Loucy (cell line): ENCODE measurements at regions not wholly inside any gene's neighbourhood (a gene's known extent, or its start where the extent isn't known, plus 50 kb on each side); places are given as distances from the start of the nearest gene placed in this dataset.

Source experiments
- EZH2phosphoT487 ChIP-seq: fragments of 200-600 bp; IDR thresholded peaks from 2 replicates; pipeline ENCODE4 v1.6.1; 2018; ENCODE audit warnings: antibody characterized with exemption, mild to moderate bottlenecking, moderate library complexity, borderline replicate concordance
- TF ChIP-seq, protein P1 (sequence below): fragments of 200-600 bp; sonication (generic); conservative IDR thresholded peaks from 2 replicates; pipeline ENCODE4 v1.5.1; 2014; ENCODE audit warnings: mild to moderate bottlenecking, antibody characterized with exemption, low read length

DNA sequence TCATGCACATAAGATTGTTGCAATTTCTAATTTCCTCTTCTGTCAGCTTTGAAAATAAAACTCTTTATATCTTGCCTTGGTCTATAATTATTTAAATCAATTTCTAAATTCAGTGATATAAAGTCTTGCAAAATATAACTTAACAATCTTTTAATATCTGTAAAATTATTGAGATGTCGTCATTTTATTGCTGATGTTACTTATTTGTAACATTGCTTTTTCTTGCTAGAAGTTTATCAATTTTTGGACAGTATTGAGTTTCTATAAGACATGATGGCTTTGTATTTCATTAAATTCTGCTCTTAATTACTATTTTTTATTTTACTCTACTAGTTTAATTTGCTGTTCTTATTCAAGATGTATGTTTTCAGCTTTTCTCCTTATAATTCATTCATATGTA lies 1036.5 kb downstream of the TMEM182 start:
- TF ChIP-seq, protein P1, sequence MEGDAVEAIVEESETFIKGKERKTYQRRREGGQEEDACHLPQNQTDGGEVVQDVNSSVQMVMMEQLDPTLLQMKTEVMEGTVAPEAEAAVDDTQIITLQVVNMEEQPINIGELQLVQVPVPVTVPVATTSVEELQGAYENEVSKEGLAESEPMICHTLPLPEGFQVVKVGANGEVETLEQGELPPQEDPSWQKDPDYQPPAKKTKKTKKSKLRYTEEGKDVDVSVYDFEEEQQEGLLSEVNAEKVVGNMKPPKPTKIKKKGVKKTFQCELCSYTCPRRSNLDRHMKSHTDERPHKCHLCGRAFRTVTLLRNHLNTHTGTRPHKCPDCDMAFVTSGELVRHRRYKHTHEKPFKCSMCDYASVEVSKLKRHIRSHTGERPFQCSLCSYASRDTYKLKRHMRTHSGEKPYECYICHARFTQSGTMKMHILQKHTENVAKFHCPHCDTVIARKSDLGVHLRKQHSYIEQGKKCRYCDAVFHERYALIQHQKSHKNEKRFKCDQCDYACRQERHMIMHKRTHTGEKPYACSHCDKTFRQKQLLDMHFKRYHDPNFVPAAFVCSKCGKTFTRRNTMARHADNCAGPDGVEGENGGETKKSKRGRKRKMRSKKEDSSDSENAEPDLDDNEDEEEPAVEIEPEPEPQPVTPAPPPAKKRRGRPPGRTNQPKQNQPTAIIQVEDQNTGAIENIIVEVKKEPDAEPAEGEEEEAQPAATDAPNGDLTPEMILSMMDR, result no peak
- no peak for TF ChIP-seq EZH2phosphoT487
